ENCODE measurements at regions not wholly inside any gene's neighbourhood (a gene's known extent, or its start where the extent isn't known, plus 50 kb on each side); places are given as distances from the start of the nearest gene placed in this dataset.

DNA sequence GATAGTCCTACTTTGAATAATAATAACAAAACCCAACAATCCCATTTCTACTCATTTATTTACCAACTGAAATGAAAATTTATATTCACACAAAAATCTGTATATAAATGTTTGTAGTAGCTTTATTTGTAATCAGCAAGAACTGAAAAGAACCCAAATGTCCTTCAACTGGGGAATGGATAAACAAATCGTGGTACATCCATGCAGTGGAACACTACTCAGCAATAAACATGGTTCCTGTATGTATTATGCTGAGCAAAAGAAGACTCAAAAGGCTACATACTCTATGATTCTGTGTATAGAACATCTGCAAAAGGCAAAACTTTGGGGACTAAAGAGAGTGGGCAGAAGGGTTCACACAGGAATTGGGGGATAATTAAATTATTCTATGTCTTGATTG lies 136.1 kb upstream of the HAND1 start (continued):
- TF ChIP-seq JDP2 (CRISPR knock-in tag; IDR thresholded peaks at IDR 0.05; ENCODE audit: borderline replicate concordance), result no peak

DNA sequence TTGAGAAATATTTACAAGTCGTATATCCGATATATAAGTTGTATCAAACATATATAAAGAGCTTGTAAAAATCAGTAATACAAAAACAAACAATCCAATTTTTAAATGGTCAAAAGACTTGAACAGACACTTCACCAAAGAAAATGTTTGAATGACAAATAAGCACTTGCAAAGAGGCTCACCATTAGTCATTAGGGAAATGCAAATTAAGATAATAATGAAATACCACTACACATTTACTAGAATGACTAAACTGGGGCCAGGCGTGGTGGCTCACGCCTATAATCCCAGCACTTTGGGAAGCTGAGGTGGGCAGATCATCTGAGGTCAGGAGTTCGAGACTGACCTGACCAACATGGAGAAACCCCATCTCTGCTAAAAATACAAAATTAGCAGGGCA lies 134.6 kb upstream of the HAND1 start:
- no TSS peak for BruUV-seq (replicated peaks)
- Histone ChIP-seq H3K4me2 (ENCODE audit: low read depth, low read length) (no peak overlapping the region), H3K27me3 (ENCODE audit: control insufficient read depth in 1 of 2, insufficient read depth in 2 of 2, low read length in 2 of 2) (peaks cover 1 to 48% of the 10 kb centered on the region in 2 experiments; a peak in 4 of 5 replicates), H3K9ac (ENCODE audit: insufficient read depth, low read depth, low read length) (no peak overlapping the region), H3K27ac (ENCODE audit: extremely low read length, insufficient read depth, low read length) (no peak overlapping the region), H3K9me3 (ENCODE audit: low read length) (no peaks in the 10 kb centered on the region), H3K4me3 (replicated peaks in 1 of 3; ENCODE audit: insufficient read depth in 1 of 3, low read depth in 2 of 3, low read length in 3 of 3) (no peak overlapping the region), H3K4me1 (ENCODE audit: insufficient read depth, low read length) (peaks cover 12% of the 10 kb centered on the region), H3K79me2 (ENCODE audit: insufficient read depth, low read length) (no peaks in the 10 kb centered on the region), H4K20me1 (ENCODE audit: insufficient read depth, low read length) (no peaks in the 10 kb centered on the region), H3K36me3 (replicated peaks in 1 of 2; ENCODE audit: control insufficient read depth in 1 of 2, insufficient read depth in 2 of 2, low read length in 2 of 2) (no peaks in the 10 kb centered on the region), H2AFZ (ENCODE audit: low read length) (no peak overlapping the region)
- in situ Hi-C loops (cut with HindIII; ENCODE audit: extremely low pct_ligation_motif_present, low pct_unique_long_range_greater_than_20kb) (loop anchor here (25.0 kb wide), 1 partner anchor 550 kb away; no protein-coding TSS in a partner anchor), intact Hi-C loops (cut with micrococcal nuclease; ENCODE audit: unreplicated experiment) (no loop called here)
- POLR2A ChIA-PET, result no interaction called here
- CTCF ChIA-PET (ENCODE audit: low intra/inter-chr PET ratio, low total read pairs), result no interaction called here
- 28% methylated on average over 5 of the region's 5 CpGs for WGBS (ENCODE audit: low lambda C conversion rate)
- DNase-seq (ENCODE audit: low spot score) (no peak), ATAC-seq (no peak), FAIRE-seq (no peak)
- TF ChIP-seq, protein P1, sequence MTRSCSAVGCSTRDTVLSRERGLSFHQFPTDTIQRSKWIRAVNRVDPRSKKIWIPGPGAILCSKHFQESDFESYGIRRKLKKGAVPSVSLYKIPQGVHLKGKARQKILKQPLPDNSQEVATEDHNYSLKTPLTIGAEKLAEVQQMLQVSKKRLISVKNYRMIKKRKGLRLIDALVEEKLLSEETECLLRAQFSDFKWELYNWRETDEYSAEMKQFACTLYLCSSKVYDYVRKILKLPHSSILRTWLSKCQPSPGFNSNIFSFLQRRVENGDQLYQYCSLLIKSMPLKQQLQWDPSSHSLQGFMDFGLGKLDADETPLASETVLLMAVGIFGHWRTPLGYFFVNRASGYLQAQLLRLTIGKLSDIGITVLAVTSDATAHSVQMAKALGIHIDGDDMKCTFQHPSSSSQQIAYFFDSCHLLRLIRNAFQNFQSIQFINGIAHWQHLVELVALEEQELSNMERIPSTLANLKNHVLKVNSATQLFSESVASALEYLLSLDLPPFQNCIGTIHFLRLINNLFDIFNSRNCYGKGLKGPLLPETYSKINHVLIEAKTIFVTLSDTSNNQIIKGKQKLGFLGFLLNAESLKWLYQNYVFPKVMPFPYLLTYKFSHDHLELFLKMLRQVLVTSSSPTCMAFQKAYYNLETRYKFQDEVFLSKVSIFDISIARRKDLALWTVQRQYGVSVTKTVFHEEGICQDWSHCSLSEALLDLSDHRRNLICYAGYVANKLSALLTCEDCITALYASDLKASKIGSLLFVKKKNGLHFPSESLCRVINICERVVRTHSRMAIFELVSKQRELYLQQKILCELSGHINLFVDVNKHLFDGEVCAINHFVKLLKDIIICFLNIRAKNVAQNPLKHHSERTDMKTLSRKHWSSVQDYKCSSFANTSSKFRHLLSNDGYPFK (CRISPR knock-in tag; IDR thresholded peaks at IDR 0.05; ENCODE audit: borderline replicate concordance), result no peak
- TF ChIP-seq ZNF75D (CRISPR knock-in tag; IDR thresholded peaks at IDR 0.05; ENCODE audit: borderline replicate concordance) (no peak), REPIN1 (CRISPR knock-in tag; IDR thresholded peaks at IDR 0.05; ENCODE audit: borderline replicate concordance, low read depth) (no peak), ZNF780A (CRISPR knock-in tag; IDR thresholded peaks at IDR 0.05) (no peak), ZNF331 (CRISPR knock-in tag; IDR thresholded peaks at IDR 0.05) (no peak), FOSL1 (CRISPR knock-in tag; IDR thresholded peaks at IDR 0.05; ENCODE audit: borderline replicate concordance) (no peak), MTA3 (CRISPR knock-in tag; IDR thresholded peaks at IDR 0.05) (no peak), MED13 (CRISPR knock-in tag; IDR thresholded peaks at IDR 0.05) (no peak), NR3C1 (CRISPR knock-in tag; IDR thresholded peaks at IDR 0.05) (no peak), ZNF496 (CRISPR knock-in tag; IDR thresholded peaks at IDR 0.05; ENCODE audit: insufficient replicate concordance) (no peak), TMF1 (CRISPR knock-in tag; IDR thresholded peaks at IDR 0.05; ENCODE audit: low read depth) (no peak), POLR2AphosphoS5 (IDR thresholded peaks at IDR 0.05; ENCODE audit: low read depth, low read length) (no peak), ADNP (CRISPR knock-in tag; IDR thresholded peaks at IDR 0.05) (no peak)
- TF ChIP-seq, protein P2, sequence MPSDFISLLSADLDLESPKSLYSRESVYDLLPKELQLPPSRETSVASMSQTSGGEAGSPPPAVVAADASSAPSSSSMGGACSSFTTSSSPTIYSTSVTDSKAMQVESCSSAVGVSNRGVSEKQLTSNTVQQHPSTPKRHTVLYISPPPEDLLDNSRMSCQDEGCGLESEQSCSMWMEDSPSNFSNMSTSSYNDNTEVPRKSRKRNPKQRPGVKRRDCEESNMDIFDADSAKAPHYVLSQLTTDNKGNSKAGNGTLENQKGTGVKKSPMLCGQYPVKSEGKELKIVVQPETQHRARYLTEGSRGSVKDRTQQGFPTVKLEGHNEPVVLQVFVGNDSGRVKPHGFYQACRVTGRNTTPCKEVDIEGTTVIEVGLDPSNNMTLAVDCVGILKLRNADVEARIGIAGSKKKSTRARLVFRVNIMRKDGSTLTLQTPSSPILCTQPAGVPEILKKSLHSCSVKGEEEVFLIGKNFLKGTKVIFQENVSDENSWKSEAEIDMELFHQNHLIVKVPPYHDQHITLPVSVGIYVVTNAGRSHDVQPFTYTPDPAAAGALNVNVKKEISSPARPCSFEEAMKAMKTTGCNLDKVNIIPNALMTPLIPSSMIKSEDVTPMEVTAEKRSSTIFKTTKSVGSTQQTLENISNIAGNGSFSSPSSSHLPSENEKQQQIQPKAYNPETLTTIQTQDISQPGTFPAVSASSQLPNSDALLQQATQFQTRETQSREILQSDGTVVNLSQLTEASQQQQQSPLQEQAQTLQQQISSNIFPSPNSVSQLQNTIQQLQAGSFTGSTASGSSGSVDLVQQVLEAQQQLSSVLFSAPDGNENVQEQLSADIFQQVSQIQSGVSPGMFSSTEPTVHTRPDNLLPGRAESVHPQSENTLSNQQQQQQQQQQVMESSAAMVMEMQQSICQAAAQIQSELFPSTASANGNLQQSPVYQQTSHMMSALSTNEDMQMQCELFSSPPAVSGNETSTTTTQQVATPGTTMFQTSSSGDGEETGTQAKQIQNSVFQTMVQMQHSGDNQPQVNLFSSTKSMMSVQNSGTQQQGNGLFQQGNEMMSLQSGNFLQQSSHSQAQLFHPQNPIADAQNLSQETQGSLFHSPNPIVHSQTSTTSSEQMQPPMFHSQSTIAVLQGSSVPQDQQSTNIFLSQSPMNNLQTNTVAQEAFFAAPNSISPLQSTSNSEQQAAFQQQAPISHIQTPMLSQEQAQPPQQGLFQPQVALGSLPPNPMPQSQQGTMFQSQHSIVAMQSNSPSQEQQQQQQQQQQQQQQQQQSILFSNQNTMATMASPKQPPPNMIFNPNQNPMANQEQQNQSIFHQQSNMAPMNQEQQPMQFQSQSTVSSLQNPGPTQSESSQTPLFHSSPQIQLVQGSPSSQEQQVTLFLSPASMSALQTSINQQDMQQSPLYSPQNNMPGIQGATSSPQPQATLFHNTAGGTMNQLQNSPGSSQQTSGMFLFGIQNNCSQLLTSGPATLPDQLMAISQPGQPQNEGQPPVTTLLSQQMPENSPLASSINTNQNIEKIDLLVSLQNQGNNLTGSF (CRISPR knock-in tag; IDR thresholded peaks at IDR 0.05), result no peak
- TF ChIP-seq, protein P3, sequence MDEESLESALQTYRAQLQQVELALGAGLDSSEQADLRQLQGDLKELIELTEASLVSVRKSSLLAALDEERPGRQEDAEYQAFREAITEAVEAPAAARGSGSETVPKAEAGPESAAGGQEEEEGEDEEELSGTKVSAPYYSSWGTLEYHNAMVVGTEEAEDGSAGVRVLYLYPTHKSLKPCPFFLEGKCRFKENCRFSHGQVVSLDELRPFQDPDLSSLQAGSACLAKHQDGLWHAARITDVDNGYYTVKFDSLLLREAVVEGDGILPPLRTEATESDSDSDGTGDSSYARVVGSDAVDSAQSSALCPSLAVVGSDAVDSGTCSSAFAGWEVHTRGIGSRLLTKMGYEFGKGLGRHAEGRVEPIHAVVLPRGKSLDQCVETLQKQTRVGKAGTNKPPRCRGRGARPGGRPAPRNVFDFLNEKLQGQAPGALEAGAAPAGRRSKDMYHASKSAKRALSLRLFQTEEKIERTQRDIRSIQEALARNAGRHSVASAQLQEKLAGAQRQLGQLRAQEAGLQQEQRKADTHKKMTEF (CRISPR knock-in tag; IDR thresholded peaks at IDR 0.05), result no peak
